Activated effector memory CD4-positive, alpha-beta T cell treated with anti-CD3 and anti-CD28 coated beads, Interleukin-2, amount 50 U/mL, for 16 hours (primary cell): ENCODE measurements at regions not wholly inside any gene's neighbourhood (a gene's known extent, or its start where the extent isn't known, plus 50 kb on each side); places are given as distances from the start of the nearest gene placed in this dataset.
"Not testable (repeated sequence)": the region's sequence is repeated elsewhere in the genome, so short reads cannot be mapped to it uniquely, and the experiment has no call there.

Source experiments
- DNase-seq: peaks from one replicate; pipeline ENCODE4 v3.0.0-alpha.2; 2020

- DNase-seq = no peak
Observed at GRCh38 chr4:129254526-129254925, 158.6 kb downstream of the C4orf33 start.

DNA sequence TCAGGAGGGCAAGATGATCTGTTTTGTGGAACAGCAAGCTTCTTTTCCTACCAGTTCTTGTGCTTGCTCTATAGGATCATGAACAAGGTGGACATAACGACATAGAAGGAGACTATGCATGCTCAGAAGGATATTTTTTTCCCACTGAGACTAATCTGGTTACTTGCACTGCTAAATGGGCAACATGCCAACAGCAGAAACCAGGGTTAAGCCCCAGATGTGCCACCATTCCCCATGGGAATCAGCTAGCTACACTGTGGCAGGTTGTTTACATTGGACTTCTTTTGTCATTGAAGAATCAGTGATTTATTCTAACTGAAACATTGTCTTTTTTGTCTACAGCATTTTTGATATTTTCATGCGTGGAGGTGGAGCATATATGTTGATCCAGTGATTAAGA lies 165.6 kb downstream of the C4orf33 start:
- no peak for DNase-seq

- DNase-seq = no peak
Observed at GRCh38 chr4:129264008-129264657, 168.2 kb downstream of the C4orf33 start.

- no peak for DNase-seq
Observed at GRCh38 chr4:129278868-129279267, 182.9 kb downstream of the C4orf33 start.

DNA sequence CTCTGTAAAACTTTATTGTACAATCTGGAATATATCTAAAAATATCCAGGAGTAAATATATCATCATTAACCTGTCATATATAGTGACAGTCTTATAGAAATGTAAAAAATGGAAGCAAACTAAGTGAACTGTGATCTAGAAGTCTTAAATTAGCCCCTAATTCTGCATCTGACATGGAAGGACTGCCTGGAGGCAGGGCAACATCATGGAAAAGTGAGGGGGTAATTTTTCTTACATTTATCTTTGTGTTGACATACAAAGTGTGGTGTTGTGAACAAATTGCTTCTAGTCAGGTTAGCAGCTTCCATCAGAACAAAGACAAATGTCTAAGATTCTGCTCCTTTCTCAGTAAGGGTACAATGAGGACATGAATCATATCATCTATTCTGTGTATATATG lies 186.3 kb downstream of the C4orf33 start:
- DNase-seq = no peak

DNA sequence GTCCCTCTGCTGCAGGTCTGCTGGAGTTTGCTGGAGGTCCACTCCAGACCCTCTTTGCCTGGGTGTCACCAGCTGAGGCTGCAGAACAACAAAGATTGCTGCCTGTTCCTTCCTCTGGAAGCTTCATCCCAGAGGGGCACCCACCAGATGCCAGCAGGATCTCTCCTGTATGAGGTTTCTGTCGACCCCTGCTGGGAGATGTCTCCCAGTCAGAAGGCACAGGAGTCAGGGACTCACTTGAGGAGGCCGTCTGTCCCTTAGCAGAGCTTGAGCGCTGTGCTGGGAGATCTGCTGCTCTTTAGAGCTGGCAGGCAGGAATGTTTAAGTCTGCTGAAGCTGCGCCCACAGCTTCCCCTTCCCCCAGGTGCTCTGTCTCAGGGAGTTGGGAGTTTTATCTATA lies 196.2 kb downstream of the C4orf33 start:
- DNase-seq = not testable (repeated sequence)

DNA sequence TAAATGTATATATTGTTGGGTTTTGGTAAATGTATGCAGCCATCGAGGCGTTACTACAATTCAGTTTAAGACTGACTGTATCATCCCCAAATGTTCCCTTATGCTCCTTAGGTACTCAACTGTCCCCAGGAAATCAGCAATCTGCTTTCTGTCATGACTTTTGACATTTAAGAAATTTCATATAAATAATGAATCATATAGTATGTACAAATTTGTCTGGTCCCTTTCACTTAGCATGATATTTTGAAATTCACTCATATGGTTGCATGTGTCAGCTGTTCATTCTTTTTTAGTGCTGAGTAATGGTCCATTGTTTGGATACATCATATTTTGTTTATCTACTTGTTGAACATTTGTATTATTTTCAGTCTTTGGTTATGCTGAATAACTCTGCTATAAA lies 218.8 kb downstream of the C4orf33 start:
- DNase-seq = no peak

DNA sequence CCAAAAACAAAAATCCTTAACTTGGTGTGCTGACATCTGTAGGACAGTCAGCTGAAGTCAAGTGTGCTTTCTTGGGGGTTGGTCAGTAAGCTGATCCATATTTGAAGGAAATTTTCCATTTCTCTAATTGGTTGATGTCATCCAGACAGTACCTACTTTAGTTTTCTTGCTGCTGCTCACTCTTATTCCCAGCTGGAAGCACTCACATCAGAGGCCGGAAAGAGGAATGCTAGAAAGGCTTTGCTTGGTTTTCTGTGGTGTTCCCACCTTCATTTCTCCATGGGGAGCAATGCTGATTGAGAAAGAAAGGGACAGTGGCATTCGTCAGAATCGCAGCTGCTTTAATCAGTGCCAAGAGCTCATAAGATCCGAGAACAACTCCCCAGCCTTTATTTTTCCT lies 227.0 kb downstream of the C4orf33 start:
- no peak for DNase-seq

GRCh38 chr4:129323658-129324057 lies 227.7 kb downstream of the C4orf33 start:
- DNase-seq = no peak

DNA sequence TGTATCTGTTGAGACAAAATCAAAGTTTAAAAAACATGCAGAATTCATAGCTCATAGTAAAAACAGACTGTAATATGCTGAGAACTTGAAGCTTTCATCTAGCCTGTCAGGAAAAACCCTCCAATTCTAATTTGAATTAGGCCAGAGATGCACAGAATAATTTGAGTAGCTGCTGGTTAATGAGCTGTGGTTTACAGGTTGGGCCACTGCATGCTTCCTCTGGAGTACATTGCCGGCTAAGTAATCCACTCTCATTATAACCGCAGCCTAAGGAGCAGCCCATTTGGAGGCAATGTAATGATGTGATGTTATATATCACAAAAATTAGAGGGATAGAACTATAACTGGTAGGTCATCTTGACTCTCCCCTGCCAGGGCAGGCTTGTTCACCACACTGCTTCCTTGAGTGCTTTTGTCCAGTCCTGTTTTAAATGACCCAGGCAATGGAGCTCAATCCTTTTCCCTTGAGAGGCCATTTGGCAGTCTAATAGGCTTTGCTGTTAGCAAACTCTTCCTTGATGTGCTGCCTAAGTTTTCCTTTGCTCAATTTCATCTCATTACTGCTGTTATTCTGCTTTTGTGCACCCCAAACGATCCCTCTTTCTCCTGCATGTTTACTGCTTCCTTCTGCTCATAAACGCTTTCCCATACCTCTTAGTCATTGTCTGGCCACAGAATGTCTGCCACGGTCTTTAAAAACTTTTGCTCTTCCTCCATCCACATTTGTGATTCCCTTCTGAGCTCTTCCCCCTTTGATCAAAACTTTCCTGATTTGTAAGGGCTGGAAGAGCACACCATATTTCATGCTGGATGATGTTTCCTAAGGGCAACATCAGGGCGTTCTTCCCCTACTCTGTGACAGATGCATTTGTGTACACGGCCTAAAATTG lies 230.9 kb downstream of the C4orf33 start:
- DNase-seq = no peak

GRCh38 chr4:129327637-129328036 lies 231.7 kb downstream of the C4orf33 start:
- DNase-seq = no peak

GRCh38 chr4:129328162-129328561 lies 232.2 kb downstream of the C4orf33 start:
- no peak for DNase-seq

GRCh38 chr4:129334136-129334535 lies 238.2 kb downstream of the C4orf33 start:
- DNase-seq = no peak

- no peak for DNase-seq
Observed at GRCh38 chr4:129335276-129335675, 239.3 kb downstream of the C4orf33 start.

DNA sequence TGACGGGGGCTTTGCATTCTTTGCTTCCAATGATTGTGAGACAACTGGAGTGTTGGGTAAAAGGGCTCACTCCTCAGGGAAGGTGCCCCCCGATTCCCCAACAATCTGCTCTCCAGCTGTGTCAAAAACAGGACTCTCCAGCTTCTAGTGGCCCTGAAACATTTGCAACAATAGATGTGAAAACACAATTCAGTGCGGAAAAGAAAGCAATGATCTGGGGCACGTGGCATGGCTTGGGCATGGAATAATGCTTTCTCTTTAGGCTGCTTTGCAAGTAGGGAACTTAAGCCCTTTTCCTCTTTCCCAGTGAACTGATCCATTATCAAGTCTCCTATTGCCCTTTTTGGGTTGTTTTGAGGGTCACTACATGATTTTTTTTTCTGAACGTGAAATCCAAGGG lies 239.9 kb downstream of the C4orf33 start:
- DNase-seq = no peak

DNA sequence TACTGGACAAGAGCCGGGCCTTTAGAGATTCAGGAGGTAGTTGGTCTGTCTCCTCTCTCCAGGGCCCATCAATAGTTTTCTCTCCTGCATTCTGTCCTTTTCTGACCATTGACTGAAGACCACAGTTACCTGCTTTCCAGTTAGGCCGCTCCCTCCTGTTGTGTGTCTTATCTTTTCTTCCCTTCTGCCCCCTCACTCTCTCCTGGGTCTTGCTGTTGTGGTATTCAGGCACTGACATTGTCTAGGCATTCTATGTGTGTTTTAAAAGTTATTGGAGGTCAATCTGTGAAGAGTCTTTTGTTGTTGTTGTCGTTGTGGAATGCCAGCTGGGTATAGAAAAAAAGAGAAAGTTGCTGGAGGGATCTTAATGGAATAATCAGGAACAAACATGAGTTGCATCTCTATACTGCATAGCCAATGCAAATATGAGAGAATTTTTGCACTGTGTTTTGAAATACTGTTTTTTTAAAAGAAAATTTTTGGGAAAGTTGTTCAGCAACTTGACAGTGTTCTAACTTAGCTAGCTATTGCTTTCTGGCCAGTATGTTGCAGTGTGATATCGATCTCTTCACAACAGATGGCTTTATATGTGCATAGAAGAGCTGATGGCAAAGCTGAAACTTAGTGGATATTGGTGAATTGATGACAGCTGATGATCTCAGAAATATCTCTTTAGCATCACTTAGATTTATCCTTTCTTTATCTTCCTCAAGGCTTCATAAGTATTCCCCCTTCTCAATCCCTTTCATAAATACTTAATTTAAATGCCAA lies 240.7 kb downstream of the C4orf33 start:
- no peak for DNase-seq

DNA sequence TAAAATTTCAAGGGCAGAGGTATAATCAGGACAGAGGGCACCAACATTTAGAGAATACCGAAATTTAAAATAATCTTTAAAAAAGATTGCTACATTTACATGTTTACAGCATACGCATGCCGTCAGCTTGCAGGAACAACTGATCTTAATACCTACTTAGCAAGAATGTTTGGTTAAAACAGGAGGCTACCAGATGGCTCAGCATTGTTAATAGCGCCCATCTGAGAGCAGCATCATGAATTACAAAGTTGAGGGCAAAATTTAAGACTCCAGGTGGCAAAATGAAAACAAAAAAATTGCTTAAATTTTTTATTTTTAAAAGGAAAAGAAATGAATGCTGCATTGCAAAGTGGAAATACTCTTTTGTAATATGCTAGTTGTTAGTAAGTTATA lies 241.3 kb downstream of the C4orf33 start:
- DNase-seq = no peak

- DNase-seq = no peak
Observed at GRCh38 chr4:129342819-129343408, 247.0 kb downstream of the C4orf33 start.

DNA sequence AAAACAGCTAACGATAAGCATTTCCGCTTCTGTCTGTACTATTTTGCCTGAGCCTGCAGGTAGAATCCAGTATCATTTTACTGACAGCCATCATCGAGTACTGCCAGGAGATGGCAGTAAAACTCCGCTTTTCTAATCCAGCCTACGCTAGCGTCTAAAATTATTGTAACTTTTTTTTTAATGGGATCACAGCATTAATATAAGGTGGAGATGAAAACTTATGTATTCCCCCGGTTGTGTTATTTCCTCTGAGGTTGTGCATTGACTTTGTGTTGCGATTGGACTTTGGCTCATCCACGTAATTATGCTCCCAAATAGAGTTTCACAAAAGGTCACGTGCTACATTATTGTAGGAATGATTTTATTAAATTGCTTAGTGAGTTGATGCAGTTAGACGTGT lies 248.1 kb downstream of the C4orf33 start:
- no peak for DNase-seq

DNA sequence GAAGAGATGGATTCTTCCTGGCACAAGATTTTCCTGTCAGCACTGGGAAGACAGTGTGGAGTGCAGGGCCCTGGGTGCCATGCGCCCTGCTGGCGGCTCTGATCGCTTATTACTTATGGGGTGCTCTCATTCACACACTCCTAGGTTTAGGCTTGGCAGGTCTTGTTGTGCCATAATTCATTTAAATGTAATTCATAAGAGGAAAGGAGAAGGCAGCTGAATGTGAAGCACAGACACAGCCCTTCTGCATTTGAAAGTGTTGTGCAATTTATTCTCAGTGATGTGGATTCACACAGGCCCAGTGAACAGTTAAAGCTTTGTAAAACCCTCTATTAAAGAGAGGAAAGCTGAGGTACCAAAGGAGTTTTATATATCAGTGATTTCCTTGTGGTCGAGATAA lies 249.7 kb downstream of the C4orf33 start:
- no peak for DNase-seq

DNA sequence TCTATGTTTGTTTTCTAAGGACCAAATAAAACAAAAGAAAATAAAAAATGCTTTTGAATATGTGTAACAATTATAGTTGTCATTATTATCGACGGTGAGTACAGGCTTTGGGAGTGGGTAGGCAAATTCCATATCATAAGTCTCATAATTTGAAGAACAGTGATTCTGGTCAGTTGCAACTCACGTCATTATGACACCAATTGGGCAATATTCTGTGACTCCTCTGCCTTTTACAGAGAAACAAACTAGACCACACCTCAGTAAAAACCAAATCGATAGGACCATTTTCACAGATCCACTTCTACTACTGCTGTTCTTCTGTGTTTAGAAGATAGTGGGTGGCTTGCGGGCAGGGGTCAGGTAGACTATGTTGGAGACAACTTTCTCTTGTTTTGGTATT lies 250.1 kb downstream of the C4orf33 start:
- DNase-seq = no peak

GRCh38 chr4:129346734-129347133 lies 250.8 kb downstream of the C4orf33 start:
- DNase-seq = no peak
